ENCODE measurements at regions not wholly inside any gene's neighbourhood (a gene's known extent, or its start where the extent isn't known, plus 50 kb on each side); places are given as distances from the start of the nearest gene placed in this dataset.
"Not testable (repeated sequence)": the region's sequence is repeated elsewhere in the genome, so short reads cannot be mapped to it uniquely, and the experiment has no call there.

DNA sequence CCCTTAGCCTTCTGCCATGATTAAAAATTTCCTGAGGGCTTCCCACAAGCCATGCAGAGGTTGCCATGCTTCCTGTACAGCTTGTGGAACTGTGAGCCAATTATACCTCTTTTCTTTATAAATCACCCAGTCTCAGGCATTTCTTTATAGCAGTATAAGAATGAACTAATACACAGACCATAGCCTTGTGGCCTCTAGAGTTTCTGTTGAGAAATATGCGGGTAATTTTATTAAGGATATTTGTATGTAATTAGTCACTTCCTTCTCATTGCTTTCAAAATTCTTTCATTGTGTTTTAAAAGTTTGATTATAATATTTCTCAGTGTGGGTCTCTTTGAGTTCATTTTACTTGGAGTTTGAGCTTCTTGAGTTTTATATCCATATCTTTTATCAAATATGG, 484.9 kb downstream of the COL12A1 start:
- Histone ChIP-seq H3K36me3 (ENCODE audit: insufficient read depth, insufficient read length, low read length) (no peaks in the 10 kb centered on the region), H3K9me3 (ENCODE audit: insufficient read depth, low read length) (no peaks in the 10 kb centered on the region), H3K27me3 (ENCODE audit: insufficient read depth, insufficient read length) (no peaks in the 10 kb centered on the region), H3K4me3 (ENCODE audit: insufficient read length, low read depth) (no peak overlapping the region), H3K9ac (ENCODE audit: insufficient read length, low read depth) (no peak overlapping the region), H3K4me1 (ENCODE audit: insufficient read depth, insufficient read length) (no peaks in the 10 kb centered on the region)
- TF ChIP-seq SUZ12 (IDR thresholded peaks at IDR 0.05; ENCODE audit: extremely low read depth, insufficient read depth, insufficient read length) (no peak), YY1 (IDR thresholded peaks at IDR 0.05; ENCODE audit: insufficient read depth, insufficient read length) (no peak), ZNF274 (IDR thresholded peaks at IDR 0.05; ENCODE audit: low read depth, low read length) (no peak)
- no peak for DNase-seq (ENCODE audit: low read depth, low spot score)

DNA sequence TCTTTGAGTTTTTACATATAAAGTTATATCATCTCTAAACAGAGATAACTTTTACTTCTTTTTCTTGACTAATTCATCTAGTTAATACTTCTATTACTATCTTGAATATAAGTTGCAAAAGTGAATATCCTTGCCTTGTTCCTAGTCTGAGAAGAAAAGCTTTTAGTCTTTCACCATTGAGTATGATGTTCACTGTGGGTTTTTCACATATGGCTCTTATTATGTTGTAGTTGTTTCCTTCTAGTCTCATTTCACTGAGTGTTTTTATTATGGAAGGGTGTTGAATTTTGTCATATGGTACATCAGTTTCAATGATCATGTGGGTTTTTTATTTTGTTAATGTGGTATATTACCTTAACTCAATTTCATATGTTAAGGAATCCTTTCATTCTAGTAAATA, 488.3 kb downstream of the COL12A1 start:
- DNase-seq (ENCODE audit: low read depth, low spot score) = no peak
- Histone ChIP-seq H3K9me3 (ENCODE audit: insufficient read depth, low read length) (no peaks in the 10 kb centered on the region), H3K4me3 (ENCODE audit: insufficient read length, low read depth) (no peak overlapping the region), H3K9ac (ENCODE audit: insufficient read length, low read depth) (no peak overlapping the region), H3K36me3 (ENCODE audit: insufficient read depth, insufficient read length, low read length) (no peaks in the 10 kb centered on the region), H3K4me1 (ENCODE audit: insufficient read depth, insufficient read length) (no peaks in the 10 kb centered on the region), H3K27me3 (ENCODE audit: insufficient read depth, insufficient read length) (no peaks in the 10 kb centered on the region)
- TF ChIP-seq SUZ12 (IDR thresholded peaks at IDR 0.05; ENCODE audit: extremely low read depth, insufficient read depth, insufficient read length) (no peak), ZNF274 (IDR thresholded peaks at IDR 0.05; ENCODE audit: low read depth, low read length) (no peak), YY1 (IDR thresholded peaks at IDR 0.05; ENCODE audit: insufficient read depth, insufficient read length) (no peak)

DNA sequence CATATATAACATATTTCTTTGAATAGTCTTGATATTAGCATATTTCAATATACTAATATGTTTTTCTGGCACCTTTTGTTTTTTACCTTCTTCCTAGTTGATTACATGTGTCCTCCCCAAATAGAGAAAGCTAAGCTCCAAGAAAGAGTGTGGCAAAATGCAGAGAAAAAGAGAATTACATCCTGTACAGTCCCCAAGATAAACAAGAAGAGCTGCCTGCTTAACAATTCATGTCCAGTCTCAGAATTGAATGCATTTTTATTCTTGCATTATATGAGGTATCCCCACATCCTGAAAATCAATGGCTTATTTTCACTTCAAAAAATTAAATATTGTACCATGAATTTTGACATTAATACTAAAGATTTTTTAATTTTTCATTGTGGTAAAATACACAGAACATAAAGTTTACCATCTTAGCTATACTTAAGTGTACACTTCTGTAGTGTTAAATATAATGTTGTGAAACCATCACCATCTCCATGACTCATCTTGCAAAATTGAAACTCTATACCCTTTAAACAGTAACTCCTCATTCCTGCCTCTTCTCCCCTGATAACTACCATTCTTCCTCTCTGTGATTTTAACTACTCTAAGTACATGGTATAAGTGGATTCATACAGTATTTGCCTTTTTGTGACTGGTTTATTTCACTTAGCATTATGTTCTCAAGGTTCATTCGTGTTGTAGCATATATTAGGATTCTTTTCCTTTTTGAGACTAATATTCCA, 490.3 kb downstream of the COL12A1 start:
- Histone ChIP-seq H3K9me3 (ENCODE audit: insufficient read depth, low read length) (no peaks in the 10 kb centered on the region), H3K27me3 (ENCODE audit: insufficient read depth, insufficient read length) (no peaks in the 10 kb centered on the region), H3K9ac (ENCODE audit: insufficient read length, low read depth) (no peak overlapping the region), H3K4me1 (ENCODE audit: insufficient read depth, insufficient read length) (no peaks in the 10 kb centered on the region), H3K36me3 (ENCODE audit: insufficient read depth, insufficient read length, low read length) (no peaks in the 10 kb centered on the region), H3K4me3 (ENCODE audit: insufficient read length, low read depth) (no peak overlapping the region)
- no peak for DNase-seq (ENCODE audit: low read depth, low spot score)
- TF ChIP-seq ZNF274 (IDR thresholded peaks at IDR 0.05; ENCODE audit: low read depth, low read length) (no peak), YY1 (IDR thresholded peaks at IDR 0.05; ENCODE audit: insufficient read depth, insufficient read length) (no peak), SUZ12 (IDR thresholded peaks at IDR 0.05; ENCODE audit: extremely low read depth, insufficient read depth, insufficient read length) (no peak)

DNA sequence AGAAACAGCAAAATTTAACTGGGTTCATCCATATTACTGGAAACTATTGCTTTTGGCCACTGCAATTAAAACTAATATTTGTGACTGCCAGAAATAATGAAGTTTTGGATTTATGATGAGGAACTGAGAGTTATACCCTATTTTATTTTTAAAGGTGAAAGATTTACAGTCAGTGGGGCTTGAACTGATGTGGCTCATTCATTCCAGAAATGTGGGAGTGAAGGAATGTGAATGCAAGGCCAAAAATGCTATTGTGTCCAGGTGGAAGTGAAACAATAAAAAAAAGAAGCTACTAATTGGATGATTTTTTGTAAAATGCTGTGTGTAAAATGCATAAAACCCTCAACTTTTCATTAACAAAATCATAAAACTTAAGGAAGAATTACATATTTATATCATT, 491.9 kb downstream of the COL12A1 start:
- DNase-seq (ENCODE audit: low read depth, low spot score) = no peak
- H3K9ac ChIP-seq (ENCODE audit: insufficient read length, low read depth) = no peak overlapping the region
- no peaks in the 10 kb centered on the region for H3K9me3 ChIP-seq (ENCODE audit: insufficient read depth, low read length)
- no peaks in the 10 kb centered on the region for H3K27me3 ChIP-seq (ENCODE audit: insufficient read depth, insufficient read length)
- TF ChIP-seq YY1 (IDR thresholded peaks at IDR 0.05; ENCODE audit: insufficient read depth, insufficient read length) = no peak
- TF ChIP-seq SUZ12 (IDR thresholded peaks at IDR 0.05; ENCODE audit: extremely low read depth, insufficient read depth, insufficient read length) = no peak
- TF ChIP-seq ZNF274 (IDR thresholded peaks at IDR 0.05; ENCODE audit: low read depth, low read length) = no peak
- H3K4me1 ChIP-seq (ENCODE audit: insufficient read depth, insufficient read length) = no peaks in the 10 kb centered on the region
- no peak overlapping the region for H3K4me3 ChIP-seq (ENCODE audit: insufficient read length, low read depth)
- H3K36me3 ChIP-seq (ENCODE audit: insufficient read depth, insufficient read length, low read length) = no peaks in the 10 kb centered on the region

DNA sequence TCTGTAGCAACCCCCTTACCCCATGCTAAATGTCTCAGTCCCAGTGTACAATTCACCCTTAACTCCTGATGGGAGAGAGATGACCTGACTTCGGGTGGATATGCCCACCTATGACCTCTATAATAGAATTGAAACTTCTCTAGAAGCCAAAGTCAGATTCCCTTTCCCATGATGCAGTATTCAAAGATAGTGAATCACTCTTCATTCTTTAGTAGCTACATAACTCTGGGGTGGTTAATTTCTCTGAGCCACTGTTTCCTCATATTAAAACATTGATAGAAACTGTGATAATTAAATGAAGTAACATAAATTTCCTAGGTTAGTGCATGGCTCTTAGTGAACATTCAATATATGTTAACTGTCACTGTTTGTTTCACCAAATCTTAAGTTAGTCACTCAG, 500.4 kb downstream of the COL12A1 start:
- DNase-seq (ENCODE audit: low read depth, low spot score) = no peak

DNA sequence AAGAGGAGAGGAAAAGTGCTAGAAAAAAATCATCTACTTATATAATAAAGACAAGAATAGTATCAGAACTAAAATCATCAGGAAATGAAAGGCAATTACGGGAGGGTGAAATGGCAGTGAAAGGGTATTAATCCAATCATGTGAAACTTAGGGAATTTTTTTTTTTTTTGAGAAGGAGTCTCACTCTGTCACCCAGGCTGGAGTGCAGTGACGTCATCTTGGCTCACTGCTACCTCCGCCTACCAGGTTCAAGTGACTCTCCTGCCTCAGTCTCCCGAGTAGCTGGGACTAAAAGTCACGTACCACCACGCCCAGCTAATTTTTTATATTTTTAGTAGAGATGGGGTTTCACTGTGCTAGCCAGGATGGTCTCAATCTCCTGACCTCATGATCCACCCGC, 501.3 kb downstream of the COL12A1 start:
- H3K27me3 ChIP-seq (ENCODE audit: insufficient read depth, insufficient read length); H3K36me3 ChIP-seq (ENCODE audit: insufficient read depth, insufficient read length, low read length); H3K9ac ChIP-seq (ENCODE audit: insufficient read length, low read depth); DNase-seq (ENCODE audit: low read depth, low spot score); H3K4me3 ChIP-seq (ENCODE audit: insufficient read length, low read depth); H3K9me3 ChIP-seq (ENCODE audit: insufficient read depth, low read length); H3K4me1 ChIP-seq (ENCODE audit: insufficient read depth, insufficient read length): not testable (repeated sequence)

More for the DNA sequence above, 500.4 kb downstream of the COL12A1 start:
- H3K9me3 ChIP-seq (ENCODE audit: insufficient read depth, low read length) = no peaks in the 10 kb centered on the region
- H3K27me3 ChIP-seq (ENCODE audit: insufficient read depth, insufficient read length) = no peaks in the 10 kb centered on the region
- H3K36me3 ChIP-seq (ENCODE audit: insufficient read depth, insufficient read length, low read length) = no peaks in the 10 kb centered on the region
- H3K9ac ChIP-seq (ENCODE audit: insufficient read length, low read depth) = no peak overlapping the region
- no peak overlapping the region for H3K4me3 ChIP-seq (ENCODE audit: insufficient read length, low read depth)
- H3K4me1 ChIP-seq (ENCODE audit: insufficient read depth, insufficient read length) = no peaks in the 10 kb centered on the region
- TF ChIP-seq ZNF274 (IDR thresholded peaks at IDR 0.05; ENCODE audit: low read depth, low read length) (no peak), YY1 (IDR thresholded peaks at IDR 0.05; ENCODE audit: insufficient read depth, insufficient read length) (no peak), SUZ12 (IDR thresholded peaks at IDR 0.05; ENCODE audit: extremely low read depth, insufficient read depth, insufficient read length) (no peak)

DNA sequence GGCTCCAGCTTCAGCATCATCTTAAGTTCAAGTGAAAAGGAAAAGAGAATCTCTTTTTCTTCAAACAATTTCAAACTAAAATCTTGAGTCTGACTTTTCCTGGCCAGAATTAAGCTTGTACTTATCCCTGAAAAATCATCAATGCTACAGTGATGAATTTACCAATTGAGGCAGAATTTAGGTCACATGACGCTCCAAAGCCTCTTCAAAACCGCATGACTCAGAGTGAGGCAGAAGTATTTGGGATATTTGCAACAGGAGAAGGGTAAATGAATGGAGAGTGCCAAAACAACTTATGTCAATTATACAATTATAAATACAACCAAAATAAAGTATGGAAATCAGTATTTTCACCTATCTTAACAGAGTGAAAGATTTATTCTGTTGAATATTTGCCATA, 515.5 kb downstream of the COL12A1 start:
- Histone ChIP-seq H3K4me3 (ENCODE audit: insufficient read length, low read depth) (no peak overlapping the region), H3K4me1 (ENCODE audit: insufficient read depth, insufficient read length) (no peaks in the 10 kb centered on the region), H3K27me3 (ENCODE audit: insufficient read depth, insufficient read length) (no peaks in the 10 kb centered on the region), H3K9ac (ENCODE audit: insufficient read length, low read depth) (no peak overlapping the region), H3K9me3 (ENCODE audit: insufficient read depth, low read length) (no peaks in the 10 kb centered on the region), H3K36me3 (ENCODE audit: insufficient read depth, insufficient read length, low read length) (no peaks in the 10 kb centered on the region)
- no peak for DNase-seq (ENCODE audit: low read depth, low spot score)
- TF ChIP-seq YY1 (IDR thresholded peaks at IDR 0.05; ENCODE audit: insufficient read depth, insufficient read length) = no peak
- TF ChIP-seq SUZ12 (IDR thresholded peaks at IDR 0.05; ENCODE audit: extremely low read depth, insufficient read depth, insufficient read length) = no peak
- TF ChIP-seq ZNF274 (IDR thresholded peaks at IDR 0.05; ENCODE audit: low read depth, low read length) = no peak

Data from NT2/D1 (cell line).